H9 (cell line): ENCODE measurements at regions not wholly inside any gene's neighbourhood (a gene's known extent, or its start where the extent isn't known, plus 50 kb on each side); places are given as distances from the start of the nearest gene placed in this dataset.

ENCODE experiments used
- DNase-seq: peaks from one replicate; pipeline ENCODE4 v3.0.0-alpha.2; 2017
- H2AFZ ChIP-seq: one replicate; pipeline ENCODE4 v1.6.1; 2013; ENCODE audit warnings: mild to moderate bottlenecking, low read length, control low read depth, moderate library complexity
- H2AK5ac ChIP-seq: 2 replicates; pipeline ENCODE4 v1.6.1; 2013; ENCODE audit warnings: low read length, control low read depth, mixed read lengths; ENCODE audit not compliant: insufficient read length
- H2BK120ac ChIP-seq: one replicate; pipeline ENCODE4 v1.6.1; 2013; ENCODE audit warnings: low read depth, mild to moderate bottlenecking, low read length, control low read depth, inconsistent platforms; ENCODE audit not compliant: poor library complexity, severe bottlenecking
- H2BK12ac ChIP-seq: 2 replicates; pipeline ENCODE4 v1.6.1; 2013; ENCODE audit warnings: low read length, control low read depth, mixed read lengths, low read depth; ENCODE audit not compliant: insufficient read length
- H2BK15ac ChIP-seq: 2 replicates; pipeline ENCODE4 v1.6.1; 2013; ENCODE audit warnings: low read depth, low read length, control low read depth
- H2BK20ac ChIP-seq: one replicate; pipeline ENCODE4 v1.6.1; 2013; ENCODE audit warnings: low read depth, mild to moderate bottlenecking, low read length, control low read depth, inconsistent platforms; ENCODE audit not compliant: poor library complexity, severe bottlenecking
- H2BK5ac ChIP-seq: 2 replicates; pipeline ENCODE4 v1.6.1; 2013; ENCODE audit warnings: low read length, control low read depth, mixed read lengths; ENCODE audit not compliant: insufficient read length
- H3K14ac ChIP-seq: 2 replicates; pipeline ENCODE4 v1.6.1; 2013; ENCODE audit warnings: low read length, control low read depth; ENCODE audit not compliant: insufficient read depth
- H3K18ac ChIP-seq: 2 replicates; pipeline ENCODE4 v1.6.1; 2013; ENCODE audit warnings: low read depth, mild to moderate bottlenecking, mixed read lengths, low read length, control low read depth; ENCODE audit not compliant: insufficient read length
- H3K23ac ChIP-seq: 2 replicates; pipeline ENCODE4 v1.6.1; 2013; ENCODE audit warnings: low read length, control low read depth, mixed read lengths, low read depth; ENCODE audit not compliant: insufficient read length
- H3K23me2 ChIP-seq: 2 replicates; pipeline ENCODE4 v1.6.1; 2013; ENCODE audit warnings: low read depth, mild to moderate bottlenecking, mixed read lengths, low read length, control low read depth; ENCODE audit not compliant: insufficient read length, poor library complexity, severe bottlenecking
- H3K27ac ChIP-seq: 2 replicates; pipeline ENCODE4 v1.5.1; 2013; ENCODE audit warnings: low read length, control low read depth, mixed read lengths, low read depth; ENCODE audit not compliant: insufficient read length
- H3K27me3 ChIP-seq: 2 replicates; pipeline ENCODE4 v1.6.1; 2013; ENCODE audit warnings: low read length, control low read depth, inconsistent platforms; ENCODE audit not compliant: insufficient read depth
- H3K4ac ChIP-seq: 2 replicates; pipeline ENCODE4 v1.6.1; 2013; ENCODE audit warnings: low read depth, mild to moderate bottlenecking, control low read depth, inconsistent platforms, low read length, moderate library complexity
- H3K4me1 ChIP-seq: 2 replicates; pipeline ENCODE4 v1.6.1; 2013; ENCODE audit warnings: low read length, control low read depth, inconsistent platforms; ENCODE audit not compliant: insufficient read depth
- H3K4me2 ChIP-seq: 2 replicates; pipeline ENCODE4 v1.6.1; 2013; ENCODE audit warnings: low read length, control low read depth, mixed read lengths; ENCODE audit not compliant: insufficient read length, insufficient read depth
- H3K56ac ChIP-seq: 2 replicates; pipeline ENCODE4 v1.6.1; 2013; ENCODE audit warnings: low read depth, mild to moderate bottlenecking, mixed read lengths, low read length, control low read depth; ENCODE audit not compliant: insufficient read length
- H3K79me1 ChIP-seq: 2 replicates; pipeline ENCODE4 v1.6.1; 2013; ENCODE audit warnings: low read depth, mild to moderate bottlenecking, moderate library complexity, low read length, control low read depth, inconsistent platforms; ENCODE audit not compliant: insufficient read depth, poor library complexity, severe bottlenecking
- H3K79me2 ChIP-seq: 2 replicates; pipeline ENCODE4 v1.6.1; 2013; ENCODE audit warnings: low read length, control low read depth, inconsistent platforms; ENCODE audit not compliant: insufficient read depth
- H3K9ac ChIP-seq: 2 replicates; pipeline ENCODE4 v1.6.1; 2013; ENCODE audit warnings: low read length, control low read depth, mixed read lengths; ENCODE audit not compliant: insufficient read length; ENCODE audit errors: extremely low read depth
- H3K9me3 ChIP-seq: one replicate; pipeline ENCODE4 v1.6.1; 2013; ENCODE audit warnings: low read depth, low read length, inconsistent platforms; ENCODE audit not compliant: control insufficient read depth
- H3T11ph ChIP-seq: one replicate; pipeline ENCODE4 v1.6.1; 2013; ENCODE audit warnings: mild to moderate bottlenecking, low read length, control low read depth, inconsistent platforms
- H4K20me1 ChIP-seq: one replicate; pipeline ENCODE4 v1.6.1; 2013; ENCODE audit not compliant: control insufficient read depth, insufficient read length, insufficient read depth
- H4K5ac ChIP-seq: 2 replicates; pipeline ENCODE4 v1.6.1; 2013; ENCODE audit warnings: low read depth, mild to moderate bottlenecking, mixed read lengths, low read length, control low read depth; ENCODE audit not compliant: insufficient read length
- H4K8ac ChIP-seq: replicated peaks from 2 replicates; pipeline ENCODE4 v1.6.1; 2013; ENCODE audit warnings: low read length, control low read depth, mixed read lengths, low read depth; ENCODE audit not compliant: insufficient read length
- H4K91ac ChIP-seq: 2 replicates; pipeline ENCODE4 v1.6.1; 2013; ENCODE audit warnings: low read depth, mild to moderate bottlenecking, moderate library complexity, mixed read lengths, low read length, control low read depth; ENCODE audit not compliant: insufficient read length
- H3K27ac Mint-ChIP-seq, 3 experiments: 2 replicates in 2 of 3; 3 replicates in 1 of 3; pipeline ENCODE4 v1.8.0; 2020 to 2021; ENCODE audit warnings: mixed read lengths in 3 of 3, mild to moderate bottlenecking in 1 of 3, moderate library complexity in 1 of 3
- H3K27me3 Mint-ChIP-seq: 2 replicates; pipeline ENCODE4 v1.8.0; 2021; ENCODE audit warnings: low read depth, mild to moderate bottlenecking, moderate library complexity, mixed read lengths
- H3K36me3 Mint-ChIP-seq, 3 experiments: 2 replicates in 2 of 3; 3 replicates in 1 of 3; pipeline ENCODE4 v1.8.0; 2020 to 2021; ENCODE audit warnings: low read depth in 3 of 3, mixed read lengths in 3 of 3; ENCODE audit not compliant: insufficient read depth in 1 of 3
- H3K4me1 Mint-ChIP-seq, 2 experiments: 2 replicates each; pipeline ENCODE4 v1.8.0; 2020; ENCODE audit warnings: mixed read lengths in 2 of 2
- H3K4me3 Mint-ChIP-seq, 2 experiments: 2 replicates in 1 of 2; 3 replicates in 1 of 2; pipeline ENCODE4 v1.8.0; 2020 to 2021; ENCODE audit warnings: mild to moderate bottlenecking in 2 of 2, mixed read lengths in 2 of 2, moderate library complexity in 1 of 2
- H3K9me3 Mint-ChIP-seq, 2 experiments: 2 replicates in 1 of 2; 3 replicates in 1 of 2; pipeline ENCODE4 v1.8.0; 2020; ENCODE audit warnings: mild to moderate bottlenecking in 2 of 2, mixed read lengths in 2 of 2, moderate library complexity in 1 of 2
- WGBS: extraction: QIAGEN DNeasy Blood & Tissue Kit; methylation state at CpG from one replicate; pipeline ENCODE4 v1.1.7; 2013; ENCODE audit warnings: missing lambda C conversion rate, low lambda C conversion rate, mixed read lengths; ENCODE audit not compliant: insufficient read length; ENCODE audit errors: extremely low coverage; 5-methylcytosine and 5-hydroxymethylcytosine counted together
- TF ChIP-seq, protein P1 (sequence below): fragments of 200-600 bp; sonication (generic); conservative IDR thresholded peaks from 3 replicates; pipeline ENCODE4 v1.8.0; 2021; ENCODE audit warnings: antibody characterized with exemption, mild to moderate bottlenecking

DNA sequence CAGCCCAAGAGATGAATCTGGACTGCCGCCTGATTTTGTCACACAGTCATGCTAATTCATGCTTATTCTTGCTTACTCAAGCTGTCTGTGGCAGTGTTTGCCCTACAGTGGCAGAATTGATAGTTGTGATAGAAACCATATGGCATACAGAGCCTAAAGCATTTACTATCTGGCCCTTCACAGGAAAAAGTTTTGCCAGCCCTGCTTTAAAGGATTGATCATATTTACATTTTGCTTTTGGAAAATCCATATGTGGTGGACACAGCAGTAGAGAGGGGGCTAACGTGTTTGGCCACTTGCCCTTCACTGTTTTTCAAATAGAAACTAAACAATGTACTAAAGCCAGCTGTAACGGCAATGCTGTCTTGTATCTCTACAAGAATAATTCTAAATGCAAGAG lies 974.0 kb upstream of the GHITM start:
- Histone ChIP-seq H3K27me3 (no peaks in the 10 kb centered on the region), H3K27ac (no peak overlapping the region), H4K91ac (no peak overlapping the region), H3K79me2 (no peaks in the 10 kb centered on the region), H2BK20ac (no peak overlapping the region), H4K5ac (no peak overlapping the region), H4K8ac (no peak overlapping the region), H2AK5ac (no peak overlapping the region), H2BK120ac (no peak overlapping the region), H2BK12ac (no peak overlapping the region), H3K4me1 (no peaks in the 10 kb centered on the region; the same call in 1 of the 2 replicates), H3K23ac (no peak overlapping the region), H3K79me1 (no peaks in the 10 kb centered on the region), H3K23me2 (no peaks in the 10 kb centered on the region), H3T11ph (no peak overlapping the region), H3K9ac (no peak overlapping the region), H3K14ac (no peak overlapping the region), H2AFZ (no peak overlapping the region), H3K4ac (no peak overlapping the region), H3K56ac (no peak overlapping the region), H3K9me3 (no peaks in the 10 kb centered on the region), H2BK5ac (no peak overlapping the region), H2BK15ac (no peak overlapping the region), H4K20me1 (no peaks in the 10 kb centered on the region), H3K18ac (no peak overlapping the region), H3K4me2 (no peak overlapping the region)
- H3K4me1 Mint-ChIP-seq = peaks cover 9 to 17% of the 10 kb centered on the region in 2 experiments
- TF ChIP-seq, protein P1, sequence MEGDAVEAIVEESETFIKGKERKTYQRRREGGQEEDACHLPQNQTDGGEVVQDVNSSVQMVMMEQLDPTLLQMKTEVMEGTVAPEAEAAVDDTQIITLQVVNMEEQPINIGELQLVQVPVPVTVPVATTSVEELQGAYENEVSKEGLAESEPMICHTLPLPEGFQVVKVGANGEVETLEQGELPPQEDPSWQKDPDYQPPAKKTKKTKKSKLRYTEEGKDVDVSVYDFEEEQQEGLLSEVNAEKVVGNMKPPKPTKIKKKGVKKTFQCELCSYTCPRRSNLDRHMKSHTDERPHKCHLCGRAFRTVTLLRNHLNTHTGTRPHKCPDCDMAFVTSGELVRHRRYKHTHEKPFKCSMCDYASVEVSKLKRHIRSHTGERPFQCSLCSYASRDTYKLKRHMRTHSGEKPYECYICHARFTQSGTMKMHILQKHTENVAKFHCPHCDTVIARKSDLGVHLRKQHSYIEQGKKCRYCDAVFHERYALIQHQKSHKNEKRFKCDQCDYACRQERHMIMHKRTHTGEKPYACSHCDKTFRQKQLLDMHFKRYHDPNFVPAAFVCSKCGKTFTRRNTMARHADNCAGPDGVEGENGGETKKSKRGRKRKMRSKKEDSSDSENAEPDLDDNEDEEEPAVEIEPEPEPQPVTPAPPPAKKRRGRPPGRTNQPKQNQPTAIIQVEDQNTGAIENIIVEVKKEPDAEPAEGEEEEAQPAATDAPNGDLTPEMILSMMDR = no peak
- no peak for DNase-seq
- no peak overlapping the region for H3K27ac Mint-ChIP-seq
- H3K9me3 Mint-ChIP-seq = no peaks in the 10 kb centered on the region
- no CpG with 5 or more reads among the region's 3 CpGs for WGBS
- H3K36me3 Mint-ChIP-seq = no peaks in the 10 kb centered on the region
- no peak overlapping the region for H3K4me3 Mint-ChIP-seq
- no peaks in the 10 kb centered on the region for H3K27me3 Mint-ChIP-seq
